ENCODE measurements at regions not wholly inside any gene's neighbourhood (a gene's known extent, or its start where the extent isn't known, plus 50 kb on each side); places are given as distances from the start of the nearest gene placed in this dataset.

DNA sequence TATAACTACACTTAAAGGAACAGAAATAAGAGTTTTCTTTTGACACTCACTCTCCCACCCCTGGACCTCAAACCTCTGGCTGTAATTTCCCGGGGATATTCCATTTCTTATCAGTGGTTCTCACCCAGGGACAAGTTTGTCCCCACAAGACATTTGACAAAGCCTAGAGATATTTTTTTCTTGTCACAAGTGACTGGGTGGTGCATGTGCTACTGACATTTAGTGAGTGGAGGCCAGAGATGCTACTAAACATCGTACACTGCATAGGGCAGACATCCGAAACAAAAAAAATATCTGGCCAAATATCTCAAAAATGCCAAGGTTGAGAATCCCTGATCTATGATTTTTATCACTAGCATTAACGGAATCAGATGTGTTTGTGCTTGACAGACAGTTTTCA lies 168.0 kb upstream of the FRMD4B start:
- TF ChIP-seq TARDBP (IDR thresholded peaks at IDR 0.05) (no peak), ELF4 (IDR thresholded peaks at IDR 0.05) (no peak), SUZ12 (IDR thresholded peaks at IDR 0.05) (no peak), FOXK2 (IDR thresholded peaks at IDR 0.05) (no peak), LEF1 (IDR thresholded peaks at IDR 0.05; ENCODE audit: borderline replicate concordance) (no peak), ZNF384 (IDR thresholded peaks at IDR 0.05) (no peak), FOXA1 (IDR thresholded peaks at IDR 0.05) (no peak), FOXM1 (IDR thresholded peaks at IDR 0.05; ENCODE audit: borderline replicate concordance) (no peak), HDGF (IDR thresholded peaks at IDR 0.05; ENCODE audit: borderline replicate concordance) (no peak), SP1 (IDR thresholded peaks at IDR 0.05) (no peak), CTBP1 (IDR thresholded peaks at IDR 0.05; ENCODE audit: borderline replicate concordance) (no peak)
- TF ChIP-seq, protein P1, sequence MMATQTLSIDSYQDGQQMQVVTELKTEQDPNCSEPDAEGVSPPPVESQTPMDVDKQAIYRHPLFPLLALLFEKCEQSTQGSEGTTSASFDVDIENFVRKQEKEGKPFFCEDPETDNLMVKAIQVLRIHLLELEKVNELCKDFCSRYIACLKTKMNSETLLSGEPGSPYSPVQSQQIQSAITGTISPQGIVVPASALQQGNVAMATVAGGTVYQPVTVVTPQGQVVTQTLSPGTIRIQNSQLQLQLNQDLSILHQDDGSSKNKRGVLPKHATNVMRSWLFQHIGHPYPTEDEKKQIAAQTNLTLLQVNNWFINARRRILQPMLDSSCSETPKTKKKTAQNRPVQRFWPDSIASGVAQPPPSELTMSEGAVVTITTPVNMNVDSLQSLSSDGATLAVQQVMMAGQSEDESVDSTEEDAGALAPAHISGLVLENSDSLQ (IDR thresholded peaks at IDR 0.05) = no peak
